ENCODE measurements at regions not wholly inside any gene's neighbourhood (a gene's known extent, or its start where the extent isn't known, plus 50 kb on each side); places are given as distances from the start of the nearest gene placed in this dataset.

DNA sequence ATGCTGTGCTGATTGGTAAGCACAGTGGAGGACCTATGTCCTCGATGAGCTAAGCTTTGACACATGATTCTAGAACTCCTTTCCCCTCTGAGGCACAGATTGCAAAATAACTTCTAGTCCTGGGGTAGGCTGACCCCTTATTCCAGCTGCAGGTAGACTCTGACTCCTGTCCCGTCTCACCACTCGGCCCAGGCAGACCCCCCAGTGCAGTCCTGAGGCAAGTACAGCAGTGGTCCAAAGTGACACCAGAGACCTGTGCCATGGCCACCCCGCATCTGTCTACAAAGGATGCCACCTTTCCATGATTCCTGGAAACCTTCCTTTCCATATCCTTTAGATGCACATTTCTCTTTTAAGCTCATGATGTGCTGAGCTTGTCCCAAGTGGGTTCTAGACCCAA lies 482.5 kb downstream of the ZNF536 start:
- TF ChIP-seq POLR2A (IDR thresholded peaks at IDR 0.05; ENCODE audit: low read depth, low read length) (no peak), POLR2AphosphoS5 (IDR thresholded peaks at IDR 0.05; ENCODE audit: low read depth, low read length) (no peak), SPI1 (IDR thresholded peaks at IDR 0.05; ENCODE audit: low read depth, low read length) (no peak), TAF1 (IDR thresholded peaks at IDR 0.05; ENCODE audit: low read depth, low read length) (no peak), PAX5 (IDR thresholded peaks at IDR 0.05; ENCODE audit: insufficient read depth, low read length, severe bottlenecking) (no peak), POU2F2 (IDR thresholded peaks at IDR 0.05; ENCODE audit: low read depth, low read length) (no peak)
